Stimulated activated naive B cell treated with anti-CD40 and anti-IgM and Interleukin-4, amounts not matched to agents 10 μg/mL and 1 μg/mL and 100 μg/mL, for 72 hours (primary cell): ENCODE measurements at regions not wholly inside any gene's neighbourhood (a gene's known extent, or its start where the extent isn't known, plus 50 kb on each side); places are given as distances from the start of the nearest gene placed in this dataset.
A peak's percentile ranks its signal among the peaks of the same experiment; 100 is the strongest.

Experiments used
- ATAC-seq, 2 donors: fragments of 150-1000 bp; cut with Tn5 transposase; replicated peaks; 2 replicates each; pipeline ENCODE4 v1.10.0; 2021; ENCODE audit warnings: moderate library complexity in 1 of 2
- DNase-seq: peaks from one replicate; pipeline ENCODE4 v3.0.0; 2021
- H3K27ac Mint-ChIP-seq: one replicate; pipeline ENCODE4 v1.8.0; 2022; ENCODE audit warnings: mild to moderate bottlenecking, mixed read lengths
- H3K27me3 Mint-ChIP-seq, 2 donors: one replicate each; pipeline ENCODE4 v1.8.0; 2022; ENCODE audit warnings: mixed read lengths in 2 of 2
- H3K36me3 Mint-ChIP-seq, 2 donors: one replicate each; pipeline ENCODE4 v1.8.0; 2022; ENCODE audit warnings: mixed read lengths in 2 of 2, mild to moderate bottlenecking in 1 of 2
- H3K4me1 Mint-ChIP-seq, 2 donors: one replicate each; pipeline ENCODE4 v1.8.0; 2022; ENCODE audit warnings: mixed read lengths in 2 of 2, mild to moderate bottlenecking in 1 of 2
- H3K4me3 Mint-ChIP-seq, 2 donors: one replicate each; pipeline ENCODE4 v1.8.0; 2022; ENCODE audit warnings: mild to moderate bottlenecking in 2 of 2, mixed read lengths in 2 of 2, moderate library complexity in 1 of 2
- H3K9me3 Mint-ChIP-seq, 2 donors: one replicate each; pipeline ENCODE4 v1.8.0; 2022; ENCODE audit warnings: mixed read lengths in 2 of 2, mild to moderate bottlenecking in 1 of 2

GRCh38 chr16:72493716-72494415 is 321.9 kb upstream of the PMFBP1 start:
- ATAC-seq (no peak), DNase-seq (no peak)
- no peak overlapping the region for H3K27ac Mint-ChIP-seq
- H3K4me1 Mint-ChIP-seq, result no peaks in the 10 kb centered on the region
- no peaks in the 10 kb centered on the region for H3K9me3 Mint-ChIP-seq
- H3K4me3 Mint-ChIP-seq, result no peak overlapping the region
- no peaks in the 10 kb centered on the region for H3K27me3 Mint-ChIP-seq
- no peaks in the 10 kb centered on the region for H3K36me3 Mint-ChIP-seq

DNA sequence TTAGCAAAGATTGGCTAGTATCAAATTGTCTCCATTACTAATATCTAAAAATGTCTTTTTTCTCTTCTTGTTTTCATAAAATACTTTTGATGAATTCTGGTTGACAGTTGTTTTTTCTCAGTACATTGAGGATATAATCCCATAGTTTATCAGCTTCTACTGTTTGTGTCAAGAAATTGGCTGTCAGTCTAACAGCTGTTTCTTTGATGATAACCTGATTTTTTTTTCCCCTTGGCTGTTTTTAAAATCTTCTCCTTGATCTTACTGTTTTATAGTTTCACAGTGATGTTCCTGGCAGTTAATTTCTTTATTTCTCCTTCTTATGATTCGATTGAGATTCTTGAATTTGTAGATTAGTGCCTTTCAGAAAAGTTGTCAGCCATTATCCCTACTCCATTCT is 315.3 kb upstream of the PMFBP1 start:
- Mint-ChIP-seq H3K9me3 (peaks cover 4 to 7% of the 10 kb centered on the region in 2 donors), H3K27ac (no peak overlapping the region), H3K27me3 (no peaks in the 10 kb centered on the region)

GRCh38 chr16:72482695-72483094 is 310.7 kb upstream of the PMFBP1 start:
- H3K36me3 Mint-ChIP-seq, result peaks cover 4 to 7% of the 10 kb centered on the region in 2 donors
- peaks cover 13 to 18% of the 10 kb centered on the region in 2 donors for H3K4me1 Mint-ChIP-seq
- no peak for DNase-seq
- H3K9me3 Mint-ChIP-seq, result peaks cover 4 to 5% of the 10 kb centered on the region in 2 donors
- no peaks in the 10 kb centered on the region for H3K27me3 Mint-ChIP-seq
- no peak overlapping the region for H3K4me3 Mint-ChIP-seq
- no peak overlapping the region for H3K27ac Mint-ChIP-seq
- ATAC-seq, result no peak

More for the DNA sequence above, 315.3 kb upstream of the PMFBP1 start:
- ATAC-seq (no peak), DNase-seq (no peak)
- Mint-ChIP-seq H3K36me3 (peaks cover 0 to 5% of the 10 kb centered on the region in 2 donors), H3K4me3 (no peak overlapping the region), H3K4me1 (peaks cover 5 to 7% of the 10 kb centered on the region in 2 donors)

- ATAC-seq (no peak), DNase-seq (no peak)
- Mint-ChIP-seq H3K36me3 (peaks cover 2 to 5% of the 10 kb centered on the region in 2 donors), H3K27ac (no peak overlapping the region), H3K9me3 (no peaks in the 10 kb centered on the region), H3K27me3 (no peaks in the 10 kb centered on the region), H3K4me3 (no peak overlapping the region), H3K4me1 (peaks cover 13 to 18% of the 10 kb centered on the region in 2 donors)
Measured at GRCh38 chr16:72481419-72481818, 309.5 kb upstream of the PMFBP1 start.

GRCh38 chr16:72480911-72481310 is 309.0 kb upstream of the PMFBP1 start:
- Mint-ChIP-seq H3K36me3 (peaks cover 2 to 5% of the 10 kb centered on the region in 2 donors), H3K4me1 (peaks cover 13 to 18% of the 10 kb centered on the region in 2 donors), H3K27ac (no peak overlapping the region), H3K27me3 (no peaks in the 10 kb centered on the region), H3K9me3 (no peaks in the 10 kb centered on the region), H3K4me3 (no peak overlapping the region)
- ATAC-seq (no peak), DNase-seq (no peak)

DNA sequence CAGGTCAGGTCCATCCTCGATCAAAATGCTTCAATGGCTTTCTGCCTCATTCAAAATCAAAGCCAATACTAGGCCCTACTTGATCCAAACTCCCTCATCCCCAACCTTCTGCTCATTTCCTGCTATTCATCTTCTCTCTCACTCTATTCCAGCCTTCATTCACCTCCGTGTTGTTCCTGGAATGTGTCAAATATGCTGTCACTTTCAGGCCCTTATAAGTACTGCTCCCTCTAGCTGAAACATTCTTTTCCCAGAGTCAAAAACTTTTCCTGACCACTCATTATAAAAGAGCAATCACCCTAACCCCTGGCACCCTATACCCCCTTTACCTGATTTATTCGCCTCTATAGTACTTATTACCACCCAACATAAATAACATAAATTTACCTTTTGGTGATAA is 303.7 kb upstream of the PMFBP1 start:
- peaks cover 6 to 7% of the 10 kb centered on the region in 2 donors for H3K4me1 Mint-ChIP-seq
- ATAC-seq, result no peak

GRCh38 chr16:72474501-72475123 is 302.7 kb upstream of the PMFBP1 start:
- DNase-seq, result no peak
- Mint-ChIP-seq H3K27me3 (no peaks in the 10 kb centered on the region), H3K4me3 (no peak overlapping the region), H3K36me3 (peaks cover 2 to 5% of the 10 kb centered on the region in 2 donors), H3K27ac (no peak overlapping the region), H3K4me1 (peaks cover 4 to 6% of the 10 kb centered on the region in 2 donors), H3K9me3 (no peaks in the 10 kb centered on the region)
- peak; percentile 36 to 42 for ATAC-seq

More for the DNA sequence above, 303.7 kb upstream of the PMFBP1 start:
- no peak for DNase-seq
- no peak overlapping the region for H3K4me3 Mint-ChIP-seq
- no peaks in the 10 kb centered on the region for H3K27me3 Mint-ChIP-seq
- H3K9me3 Mint-ChIP-seq, result no peaks in the 10 kb centered on the region
- no peak overlapping the region for H3K27ac Mint-ChIP-seq
- peaks cover 2 to 5% of the 10 kb centered on the region in 2 donors for H3K36me3 Mint-ChIP-seq

- peaks cover 4 to 6% of the 10 kb centered on the region in 2 donors for H3K4me1 Mint-ChIP-seq
- DNase-seq (no peak), ATAC-seq (no peak)
- peaks cover 2 to 5% of the 10 kb centered on the region in 2 donors for H3K36me3 Mint-ChIP-seq
- H3K9me3 Mint-ChIP-seq, result no peaks in the 10 kb centered on the region
- H3K27ac Mint-ChIP-seq, result no peak overlapping the region
- no peaks in the 10 kb centered on the region for H3K27me3 Mint-ChIP-seq
- H3K4me3 Mint-ChIP-seq, result no peak overlapping the region
Measured at GRCh38 chr16:72473631-72474030, 301.7 kb upstream of the PMFBP1 start.

GRCh38 chr16:72471317-72471924 is 299.5 kb upstream of the PMFBP1 start:
- ATAC-seq, result no peak
- Mint-ChIP-seq H3K9me3 (no peaks in the 10 kb centered on the region), H3K27ac (no peak overlapping the region), H3K4me3 (no peak overlapping the region), H3K4me1 (peaks cover 4 to 6% of the 10 kb centered on the region in 2 donors), H3K27me3 (no peaks in the 10 kb centered on the region), H3K36me3 (no peaks in the 10 kb centered on the region)
- no peak for DNase-seq

GRCh38 chr16:72470541-72470940 is 298.6 kb upstream of the PMFBP1 start:
- Mint-ChIP-seq H3K27me3 (no peaks in the 10 kb centered on the region), H3K9me3 (no peaks in the 10 kb centered on the region), H3K4me3 (no peak overlapping the region), H3K27ac (no peak overlapping the region), H3K4me1 (peaks cover 4 to 6% of the 10 kb centered on the region in 2 donors), H3K36me3 (no peaks in the 10 kb centered on the region)
- DNase-seq (no peak), ATAC-seq (no peak)

- Mint-ChIP-seq H3K27me3 (no peaks in the 10 kb centered on the region), H3K4me3 (no peak overlapping the region), H3K27ac (no peak overlapping the region), H3K4me1 (peaks cover 5 to 6% of the 10 kb centered on the region in 2 donors), H3K9me3 (no peaks in the 10 kb centered on the region), H3K36me3 (no peaks in the 10 kb centered on the region)
- no peak for ATAC-seq
- no peak for DNase-seq
Measured at GRCh38 chr16:72469932-72470331, 298.0 kb upstream of the PMFBP1 start.

DNA sequence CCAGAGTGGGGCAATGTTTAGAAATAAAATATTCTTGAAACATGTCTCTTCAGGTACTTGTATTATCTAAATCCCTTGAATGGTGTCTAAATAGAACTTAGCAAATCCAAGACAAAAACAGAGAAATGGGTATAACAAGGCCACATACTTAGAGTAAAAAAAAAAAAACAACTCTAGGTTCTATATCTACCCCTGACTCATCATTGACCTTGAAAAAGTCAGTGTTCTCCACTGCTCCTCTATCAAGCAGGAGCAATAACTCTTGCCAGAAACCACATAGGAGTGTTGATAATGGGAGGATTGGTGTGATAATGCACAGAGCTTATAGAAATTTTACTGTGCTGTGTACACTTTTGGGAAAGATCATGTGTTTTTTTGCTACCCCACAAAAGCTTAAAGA is 296.6 kb upstream of the PMFBP1 start:
- no peaks in the 10 kb centered on the region for H3K36me3 Mint-ChIP-seq
- no peak overlapping the region for H3K4me3 Mint-ChIP-seq
- H3K27ac Mint-ChIP-seq, result no peak overlapping the region
- peaks cover 0 to 2% of the 10 kb centered on the region in 2 donors for H3K9me3 Mint-ChIP-seq
- DNase-seq (no peak), ATAC-seq (no peak)
- peaks cover 0 to 6% of the 10 kb centered on the region in 2 donors for H3K4me1 Mint-ChIP-seq
- no peaks in the 10 kb centered on the region for H3K27me3 Mint-ChIP-seq

DNA sequence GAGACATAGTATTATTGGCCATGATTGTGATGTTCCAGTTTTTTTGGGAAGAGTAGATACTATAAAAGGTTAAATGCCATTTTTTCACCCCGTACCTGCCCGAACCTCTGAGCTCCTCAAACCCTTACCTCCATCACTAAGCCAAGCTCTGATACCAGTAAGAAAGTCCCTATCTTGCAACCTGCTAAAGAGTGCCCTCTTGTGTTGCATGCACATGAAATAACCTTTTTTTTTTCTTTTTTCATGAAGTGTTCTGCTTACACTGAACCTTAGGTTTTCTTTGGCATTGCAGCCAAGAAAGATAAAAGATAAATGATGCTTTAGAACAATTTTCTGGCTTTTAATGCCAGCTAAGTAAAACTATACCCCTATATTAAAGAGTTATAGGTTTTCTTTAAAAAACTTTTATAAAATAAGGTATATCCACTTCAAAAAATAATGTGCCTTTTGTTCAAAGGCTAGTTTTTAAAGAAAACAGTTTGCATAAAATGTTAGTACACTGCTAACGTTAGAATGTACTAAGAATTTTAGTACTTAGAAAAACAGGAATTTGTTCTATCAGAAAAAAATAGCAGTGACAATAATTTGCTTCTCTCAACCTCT is 295.3 kb upstream of the PMFBP1 start:
- Mint-ChIP-seq H3K9me3 (peaks cover 7% of the 10 kb centered on the region in 2 donors), H3K4me1 (peaks cover 6 to 8% of the 10 kb centered on the region in 2 donors), H3K4me3 (no peak overlapping the region), H3K27ac (no peak overlapping the region), H3K27me3 (no peaks in the 10 kb centered on the region), H3K36me3 (peaks cover 6 to 7% of the 10 kb centered on the region in 2 donors)
- peak; percentile 9 for DNase-seq
- ATAC-seq, result peak; percentile 45 to 63

DNA sequence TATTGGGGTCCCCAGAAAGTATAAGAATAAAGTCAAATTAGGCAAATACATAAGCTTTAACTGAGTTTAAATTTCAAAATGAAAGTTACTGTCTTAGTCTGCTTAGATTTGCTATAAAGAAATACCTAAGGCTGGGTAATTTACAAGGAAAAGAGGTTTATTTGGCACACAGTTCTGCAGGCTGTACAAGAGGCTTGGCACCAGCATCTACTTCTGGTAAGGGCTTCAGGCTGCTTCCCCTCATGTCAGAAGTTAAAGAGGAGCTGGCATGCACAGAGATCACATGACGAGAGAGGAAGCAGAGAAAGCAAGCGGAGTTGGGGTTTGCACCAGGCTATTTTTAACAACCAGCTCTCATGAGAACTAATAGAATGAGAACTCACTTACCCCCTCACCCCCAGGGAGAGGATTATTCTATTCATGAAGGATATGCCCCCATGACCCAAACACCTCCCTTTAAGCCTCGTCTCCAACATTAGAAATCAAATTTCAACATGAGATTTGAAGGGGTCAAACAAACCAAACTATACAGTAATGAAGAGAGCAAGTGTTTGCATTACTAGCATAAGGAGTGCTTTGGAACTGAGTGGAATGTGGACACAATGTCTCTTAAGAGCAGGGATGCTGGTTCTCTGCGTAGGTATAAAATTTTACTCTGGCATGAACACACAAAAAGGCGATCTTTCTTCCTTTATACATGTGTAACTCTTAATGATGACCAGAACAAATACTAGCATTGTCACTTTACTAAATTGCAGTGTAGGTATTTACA is 292.8 kb upstream of the PMFBP1 start:
- Mint-ChIP-seq H3K36me3 (peaks cover 7 to 8% of the 10 kb centered on the region in 2 donors), H3K27ac (peak overlapping the region; percentile 47), H3K4me3 (no peak overlapping the region), H3K4me1 (peaks cover 6 to 8% of the 10 kb centered on the region in 2 donors), H3K9me3 (peaks cover 7% of the 10 kb centered on the region in 2 donors), H3K27me3 (no peaks in the 10 kb centered on the region)
- ATAC-seq, result no peak
- DNase-seq, result no peak
